ENCODE measurements at regions not wholly inside any gene's neighbourhood (a gene's known extent, or its start where the extent isn't known, plus 50 kb on each side); places are given as distances from the start of the nearest gene placed in this dataset.
A peak's percentile ranks its signal among the peaks of the same experiment; 100 is the strongest.
"Not testable (repeated sequence)": the region's sequence is repeated elsewhere in the genome, so short reads cannot be mapped to it uniquely, and the experiment has no call there.

DNA sequence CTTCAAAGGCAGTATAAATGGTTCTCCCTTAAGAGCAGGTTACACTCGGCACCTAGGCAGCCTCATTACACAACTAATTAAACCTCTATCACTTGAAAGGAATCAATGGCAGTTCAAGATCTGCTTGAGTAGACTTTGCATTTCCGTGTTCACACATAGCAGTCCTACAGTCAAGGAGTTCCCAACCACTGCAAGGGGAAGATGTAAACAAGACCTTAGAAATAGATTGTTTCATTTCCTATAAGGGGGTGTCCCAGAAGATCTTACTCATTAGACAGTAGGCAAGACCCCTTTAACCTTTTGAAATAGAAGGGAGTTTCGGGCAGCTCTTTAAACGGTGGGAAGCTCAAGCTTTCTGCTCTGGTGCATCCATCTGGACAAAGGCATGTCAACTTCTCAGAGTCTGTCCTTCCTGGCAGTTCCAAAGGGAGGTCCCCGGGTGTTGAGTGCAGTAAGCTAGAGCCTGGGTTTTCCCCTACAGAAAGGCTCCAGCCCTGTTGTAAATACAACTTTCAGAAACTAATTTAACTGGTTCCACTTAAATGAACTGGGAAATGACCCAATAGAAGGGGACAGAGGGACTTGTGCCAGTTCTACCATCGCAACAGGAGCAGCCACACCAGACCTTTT lies 150.8 kb downstream of the RBMX2 start:
- DNase-seq (ENCODE audit: low read depth in 2 of 2) = no peak

- peak; percentile 87 to 90 for DNase-seq (ENCODE audit: low read depth in 2 of 2)
Observed at GRCh38 chrX:130555341-130555740, 153.6 kb downstream of the RBMX2 start.

DNA sequence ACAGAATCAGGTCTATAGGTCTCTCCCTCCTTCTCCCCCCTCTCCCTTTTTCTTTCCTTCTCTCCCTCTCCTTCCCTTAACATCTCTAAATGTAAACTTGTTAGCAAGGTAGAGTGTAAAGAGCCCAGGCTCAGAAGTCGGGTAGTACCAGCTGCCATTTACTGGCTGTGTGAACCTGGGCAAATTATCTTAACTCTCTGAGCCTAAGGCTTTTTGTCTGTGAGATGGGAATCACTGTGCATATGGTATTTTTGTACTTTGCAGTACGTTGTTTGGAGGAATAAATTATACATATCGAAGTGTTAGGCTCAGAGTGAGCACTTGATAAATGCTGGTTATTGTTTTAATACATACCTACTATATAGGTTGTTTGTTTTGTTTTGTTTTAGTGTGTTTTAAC lies 154.0 kb downstream of the RBMX2 start:
- no peak for DNase-seq (ENCODE audit: low read depth in 2 of 2)

DNA sequence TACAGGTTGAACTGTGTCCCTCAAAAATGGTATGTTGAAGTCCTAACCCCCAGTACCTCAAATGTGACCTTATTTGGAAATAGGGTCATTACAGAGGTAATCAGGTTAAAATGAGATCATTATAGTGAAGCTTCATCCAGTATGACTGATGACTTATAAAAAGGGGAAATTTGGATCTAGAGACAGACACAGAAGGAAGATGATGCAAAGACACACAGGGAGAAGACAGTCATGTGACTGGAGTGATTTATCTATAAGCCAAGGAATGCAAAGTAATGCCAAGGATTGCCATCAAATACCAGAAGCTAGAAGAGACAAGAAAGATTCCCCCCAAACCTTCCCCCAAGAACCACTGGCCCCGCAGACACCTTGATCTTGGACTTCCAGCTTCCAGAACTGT lies 155.2 kb downstream of the RBMX2 start:
- no peak for DNase-seq (ENCODE audit: low read depth in 2 of 2)

GRCh38 chrX:130560544-130560943 lies 158.8 kb downstream of the RBMX2 start:
- DNase-seq (ENCODE audit: low read depth in 2 of 2) = no peak

DNA sequence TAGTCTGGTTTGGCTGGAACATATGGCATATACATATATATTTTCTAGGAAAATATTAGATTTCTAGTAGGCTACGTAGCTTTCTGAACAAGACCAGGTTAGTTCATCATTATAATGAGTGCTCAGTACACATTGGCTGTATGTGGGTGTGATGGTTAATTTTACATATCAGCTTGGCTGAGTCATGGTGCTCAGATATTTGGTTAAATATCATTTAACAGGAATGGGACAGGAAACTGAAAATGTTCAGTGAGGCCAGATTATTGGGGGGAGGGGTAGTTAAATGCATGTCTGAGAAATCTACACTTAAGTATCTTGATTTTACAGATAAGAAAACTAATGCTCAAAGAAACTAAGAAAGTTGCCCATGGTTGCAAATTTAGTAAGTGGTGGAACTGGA lies 160.1 kb downstream of the RBMX2 start:
- DNase-seq (ENCODE audit: low read depth in 2 of 2) = no peak

- no peak for DNase-seq (ENCODE audit: low read depth in 2 of 2)
Observed at GRCh38 chrX:130563476-130563875, 161.7 kb downstream of the RBMX2 start.

- no peak for DNase-seq (ENCODE audit: low read depth in 2 of 2)
Observed at GRCh38 chrX:130566028-130566683, 164.4 kb downstream of the RBMX2 start.

GRCh38 chrX:130573030-130573429 lies 171.2 kb downstream of the RBMX2 start:
- DNase-seq (ENCODE audit: low read depth in 2 of 2) = not testable (repeated sequence)
